Prostate gland (tissue), 2 donors: ENCODE measurements at regions not wholly inside any gene's neighbourhood (a gene's known extent, or its start where the extent isn't known, plus 50 kb on each side); places are given as distances from the start of the nearest gene placed in this dataset.

Source experiments
- DNase-seq: peaks from one replicate; pipeline ENCODE4 v3.0.0-alpha.2; 2019; ENCODE audit warnings: low spot score
- H3K27ac ChIP-seq, 2 donors: fragments of 200-600 bp; sonication (generic); 2 replicates each; pipeline ENCODE4 v1.5.1; 2017 to 2019
- H3K27me3 ChIP-seq: fragments of 200-600 bp; sonication (generic); replicated peaks from 2 replicates; pipeline ENCODE4 v1.5.1; 2019; ENCODE audit not compliant: insufficient read depth
- H3K36me3 ChIP-seq, 2 donors: fragments of 200-600 bp; sonication (generic); 1 replicate in 1 of 2; 2 replicates in 1 of 2; pipeline versions ENCODE4 v1.5.1 to v1.8.1; 2017 to 2019
- H3K4me1 ChIP-seq: fragments of 200-600 bp; sonication (generic); replicated peaks from 2 replicates; pipeline ENCODE4 v1.5.1; 2019
- H3K4me3 ChIP-seq, 2 donors: fragments of 200-600 bp; sonication (generic); 2 replicates each; pipeline ENCODE4 v1.5.1; 2017 to 2019
- H3K9me3 ChIP-seq: fragments of 200-600 bp; sonication (generic); 2 replicates; pipeline ENCODE4 v1.5.1; 2017
- POLR2A ChIP-seq: fragments of 450-650 bp; IDR thresholded peaks from one replicate; pipeline ENCODE4 v1.6.1; 2016; ENCODE audit warnings: antibody characterized with exemption, mild to moderate bottlenecking
- POLR2AphosphoS5 ChIP-seq: sonication (generic); formaldehyde crosslinking; IDR thresholded peaks from one replicate; pipeline ENCODE4 v1.6.1; 2017; ENCODE audit warnings: antibody characterized with exemption
- WGBS: methylation state at CpG from one replicate; pipeline ENCODE4 v1.1.5; 2018; 5-methylcytosine and 5-hydroxymethylcytosine counted together
- intact Hi-C: fragments of 100-400 bp; cut with DNase I; formaldehyde crosslinking; loops from one replicate; pipeline ENCODE4 v1.14.2; 2022
- TF ChIP-seq, protein P1 (sequence below), 4 experiments: fragments of 200-600 bp in 2 of 4; fragments of 450-650 bp in 2 of 4; sonication (generic) in 2 of 4; IDR thresholded peaks; 1 replicate in 3 of 4; 2 replicates in 1 of 4; pipeline ENCODE4 v1.5.1; 2016 to 2019; ENCODE audit warnings: antibody characterized with exemption in 4 of 4, mild to moderate bottlenecking in 2 of 4, moderate library complexity in 2 of 4

DNA sequence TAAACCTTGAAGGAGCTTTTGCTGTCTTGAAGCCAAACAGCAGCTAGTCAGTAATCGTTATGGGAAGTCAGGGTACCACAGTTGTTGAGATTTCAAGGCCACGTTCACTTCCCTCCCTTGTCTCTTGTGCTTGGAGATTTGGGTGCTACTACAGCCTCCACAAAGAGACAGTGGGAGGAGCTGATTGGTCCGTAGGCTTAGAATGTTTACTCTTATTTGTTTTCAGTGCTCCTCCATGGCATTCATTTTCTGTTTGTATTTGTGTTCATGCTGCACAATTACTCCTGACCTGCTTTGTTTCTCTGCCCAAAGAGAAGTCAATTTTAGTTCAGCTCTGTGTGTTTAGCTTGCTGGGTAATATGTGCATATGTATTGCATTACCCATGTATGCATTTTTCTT lies 147.7 kb downstream of the PRL start:
- no peaks in the 10 kb centered on the region for H3K9me3 ChIP-seq
- no peak for DNase-seq
- no peaks in the 10 kb centered on the region for H3K36me3 ChIP-seq
- H3K27me3 ChIP-seq: no peaks in the 10 kb centered on the region
- no peak overlapping the region for H3K4me3 ChIP-seq
- no peak overlapping the region for H3K27ac ChIP-seq
- intact Hi-C loops: loop anchor here (5.0 to 10.0 kb wide), 2 partner anchors 194 to 487 kb away; no protein-coding TSS in a partner anchor
- H3K4me1 ChIP-seq: no peaks in the 10 kb centered on the region
- 14% methylated on average over 3 of the region's 3 CpGs for WGBS
- no peak for TF ChIP-seq POLR2A
- TF ChIP-seq, protein P1, sequence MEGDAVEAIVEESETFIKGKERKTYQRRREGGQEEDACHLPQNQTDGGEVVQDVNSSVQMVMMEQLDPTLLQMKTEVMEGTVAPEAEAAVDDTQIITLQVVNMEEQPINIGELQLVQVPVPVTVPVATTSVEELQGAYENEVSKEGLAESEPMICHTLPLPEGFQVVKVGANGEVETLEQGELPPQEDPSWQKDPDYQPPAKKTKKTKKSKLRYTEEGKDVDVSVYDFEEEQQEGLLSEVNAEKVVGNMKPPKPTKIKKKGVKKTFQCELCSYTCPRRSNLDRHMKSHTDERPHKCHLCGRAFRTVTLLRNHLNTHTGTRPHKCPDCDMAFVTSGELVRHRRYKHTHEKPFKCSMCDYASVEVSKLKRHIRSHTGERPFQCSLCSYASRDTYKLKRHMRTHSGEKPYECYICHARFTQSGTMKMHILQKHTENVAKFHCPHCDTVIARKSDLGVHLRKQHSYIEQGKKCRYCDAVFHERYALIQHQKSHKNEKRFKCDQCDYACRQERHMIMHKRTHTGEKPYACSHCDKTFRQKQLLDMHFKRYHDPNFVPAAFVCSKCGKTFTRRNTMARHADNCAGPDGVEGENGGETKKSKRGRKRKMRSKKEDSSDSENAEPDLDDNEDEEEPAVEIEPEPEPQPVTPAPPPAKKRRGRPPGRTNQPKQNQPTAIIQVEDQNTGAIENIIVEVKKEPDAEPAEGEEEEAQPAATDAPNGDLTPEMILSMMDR (IDR thresholded peaks at IDR 0.05): no peak
- no peak for TF ChIP-seq POLR2AphosphoS5

DNA sequence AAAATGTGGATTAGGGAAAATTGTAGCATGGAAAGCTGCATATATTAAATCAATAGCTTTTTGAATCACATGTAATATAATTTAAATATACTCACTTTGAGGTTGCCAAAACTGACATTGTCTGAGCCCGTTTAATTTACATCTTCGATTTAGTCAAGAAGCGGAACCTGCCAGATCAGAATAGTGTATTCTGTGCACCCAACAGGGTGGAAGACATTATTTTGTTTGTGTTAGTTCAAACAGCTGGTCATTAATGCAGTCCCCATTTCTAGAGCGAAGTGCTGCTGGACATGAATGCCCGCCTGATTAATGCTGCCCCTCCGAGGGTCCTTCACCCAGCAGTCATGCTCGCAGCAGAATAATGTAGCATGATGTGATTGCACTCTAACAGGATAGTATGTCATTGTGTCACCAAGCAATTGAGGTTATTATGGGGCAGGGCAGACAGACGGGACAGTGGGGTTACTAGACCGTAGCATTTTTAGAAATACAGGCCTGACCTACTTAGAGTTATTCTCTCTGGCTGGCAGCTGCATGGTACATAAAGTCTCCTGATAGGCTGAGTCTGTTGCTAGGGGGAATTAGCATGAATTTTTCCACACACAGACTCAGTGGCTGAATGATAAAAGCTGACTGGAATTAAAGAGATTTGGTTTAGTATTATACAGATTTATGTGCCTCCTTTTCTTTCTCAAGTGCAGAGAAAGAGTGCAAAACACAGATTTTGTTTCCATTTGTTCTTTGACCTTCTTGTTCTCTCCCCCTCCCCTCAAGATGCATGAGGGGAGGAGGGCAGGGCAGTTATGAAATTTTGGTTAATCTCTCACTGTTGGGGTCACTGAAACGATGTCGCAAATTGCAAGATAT lies 147.1 kb downstream of the PRL start:
- Histone ChIP-seq H3K4me1 (no peaks in the 10 kb centered on the region), H3K36me3 (no peaks in the 10 kb centered on the region), H3K27ac (no peak overlapping the region), H3K27me3 (no peaks in the 10 kb centered on the region), H3K4me3 (no peak overlapping the region), H3K9me3 (no peaks in the 10 kb centered on the region)
- DNase-seq: no peak
- 59% methylated on average over 11 of the region's 11 CpGs for WGBS
- intact Hi-C loops: loop anchor here (5.0 to 10.0 kb wide), 2 partner anchors 195 to 487 kb away; no protein-coding TSS in a partner anchor
- TF ChIP-seq, protein P1 (IDR thresholded peaks at IDR 0.05): no peak
- TF ChIP-seq POLR2A (no peak), POLR2AphosphoS5 (no peak)

DNA sequence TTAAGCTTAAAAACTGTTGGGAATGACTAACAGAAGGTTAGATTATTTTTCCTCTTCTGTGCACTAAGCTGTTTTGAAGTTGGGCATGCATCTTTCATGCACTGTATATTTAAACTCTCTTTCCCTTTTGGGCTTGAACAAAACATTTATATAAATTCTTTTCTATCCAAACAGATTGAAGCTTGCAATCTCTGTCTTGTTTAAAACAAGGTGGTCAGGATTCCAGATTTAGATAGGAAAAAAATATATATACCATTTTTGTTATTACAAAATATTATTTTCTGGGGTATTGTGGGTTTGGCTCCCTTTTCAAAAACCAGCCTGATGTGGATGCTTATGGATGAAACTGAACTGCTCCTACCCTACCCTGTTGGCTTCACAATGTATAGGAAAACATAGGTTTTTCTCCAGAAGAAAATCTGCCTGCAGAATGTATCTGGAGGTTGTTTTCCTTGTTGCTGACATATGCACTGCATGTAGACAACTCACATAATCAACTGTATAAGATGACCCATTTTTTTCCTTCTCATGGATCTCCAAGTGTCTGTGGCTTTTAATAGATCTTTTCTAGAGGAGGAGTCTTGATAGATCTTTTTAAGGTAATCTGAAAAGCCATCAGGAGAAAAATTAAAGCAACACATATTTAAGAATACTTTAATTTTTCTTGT lies 146.3 kb downstream of the PRL start:
- Histone ChIP-seq H3K36me3 (no peaks in the 10 kb centered on the region), H3K9me3 (no peaks in the 10 kb centered on the region), H3K4me3 (no peak overlapping the region), H3K27me3 (no peaks in the 10 kb centered on the region), H3K4me1 (no peaks in the 10 kb centered on the region), H3K27ac (no peak overlapping the region)
- intact Hi-C loops: no loop called here
- DNase-seq: no peak
- TF ChIP-seq POLR2AphosphoS5 (no peak), POLR2A (no peak)
- TF ChIP-seq, protein P1 (IDR thresholded peaks at IDR 0.05): no peak

DNA sequence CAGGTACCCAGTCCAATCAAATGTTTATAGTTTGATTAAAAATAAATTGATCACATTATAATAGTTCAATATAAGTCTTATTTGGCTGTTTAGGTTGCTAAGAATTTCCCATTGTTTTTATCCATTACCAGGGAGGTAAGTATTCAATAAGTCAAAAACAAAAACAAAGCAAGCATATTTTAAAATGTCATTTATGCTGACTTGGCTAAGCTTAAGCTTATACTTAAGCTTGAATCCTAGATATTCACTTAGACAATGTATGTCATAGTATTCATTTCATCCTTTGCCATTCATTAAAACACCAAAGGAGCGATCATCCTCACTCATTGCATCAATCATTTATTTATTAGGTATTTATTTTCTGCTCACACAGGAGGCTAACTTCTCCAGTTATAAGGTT lies 144.9 kb downstream of the PRL start:
- TF ChIP-seq POLR2A (no peak), POLR2AphosphoS5 (no peak)
- TF ChIP-seq, protein P1 (IDR thresholded peaks at IDR 0.05): no peak
- H3K36me3 ChIP-seq: no peaks in the 10 kb centered on the region
- H3K27me3 ChIP-seq: no peaks in the 10 kb centered on the region
- intact Hi-C loops: no loop called here
- H3K9me3 ChIP-seq: no peaks in the 10 kb centered on the region
- H3K4me3 ChIP-seq: no peak overlapping the region
- H3K27ac ChIP-seq: no peak overlapping the region
- WGBS: 100% methylated on average over 1 of the region's 1 CpG
- no peaks in the 10 kb centered on the region for H3K4me1 ChIP-seq
- no peak for DNase-seq
